Esophagus mucosa (tissue), 1 donor: ENCODE measurements at regions not wholly inside any gene's neighbourhood (a gene's known extent, or its start where the extent isn't known, plus 50 kb on each side); places are given as distances from the start of the nearest gene placed in this dataset.
"Not testable (repeated sequence)": the region's sequence is repeated elsewhere in the genome, so short reads cannot be mapped to it uniquely, and the experiment has no call there.

Experiments used
- ATAC-seq: fragments of 200-7000 bp; cut with Tn5 transposase; one replicate; pipeline ENCODE4 v1.9.1; 2020
- donor health status: DM: yes; HTN: yes; CAD: no.

DNA sequence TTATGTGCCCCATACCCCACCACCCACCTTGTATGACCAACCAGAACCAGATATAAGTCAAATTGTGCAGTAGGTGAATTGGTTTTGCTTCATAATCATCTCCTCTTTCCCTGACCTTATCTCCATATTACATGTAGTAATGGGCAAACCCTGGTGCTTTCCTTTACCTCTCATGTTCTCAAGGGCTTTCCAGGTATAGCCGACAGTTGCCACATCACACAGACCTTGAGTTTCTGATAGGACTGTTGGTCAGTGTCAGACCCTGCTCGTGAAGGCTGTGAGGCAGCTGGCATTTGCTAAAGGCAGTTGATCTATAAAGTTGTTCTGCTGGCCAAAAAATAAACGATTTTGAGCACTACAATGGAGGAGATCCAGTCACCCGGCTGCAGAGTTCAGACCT lies 145.9 kb downstream of the ALX1 start:
- ATAC-seq = no peak

DNA sequence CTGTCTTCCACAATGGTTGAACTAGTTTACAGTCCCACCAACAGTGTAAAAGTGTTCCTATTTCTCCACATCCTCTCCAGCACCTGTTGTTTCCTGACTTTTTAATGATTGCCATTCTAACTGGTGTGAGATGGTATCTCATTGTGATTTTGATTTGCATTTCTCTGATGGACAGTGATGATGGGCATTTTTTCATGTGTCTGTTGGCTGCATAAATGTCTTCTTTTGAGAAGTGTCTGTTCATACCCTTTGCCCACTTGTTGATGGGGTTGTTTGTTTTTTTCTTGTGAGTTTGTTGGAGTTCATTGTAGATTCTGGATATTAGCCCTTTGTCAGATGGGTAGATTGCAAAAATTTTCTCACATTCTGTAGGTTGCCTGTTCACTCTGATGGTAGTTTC lies 153.1 kb downstream of the ALX1 start:
- not testable (repeated sequence) for ATAC-seq

DNA sequence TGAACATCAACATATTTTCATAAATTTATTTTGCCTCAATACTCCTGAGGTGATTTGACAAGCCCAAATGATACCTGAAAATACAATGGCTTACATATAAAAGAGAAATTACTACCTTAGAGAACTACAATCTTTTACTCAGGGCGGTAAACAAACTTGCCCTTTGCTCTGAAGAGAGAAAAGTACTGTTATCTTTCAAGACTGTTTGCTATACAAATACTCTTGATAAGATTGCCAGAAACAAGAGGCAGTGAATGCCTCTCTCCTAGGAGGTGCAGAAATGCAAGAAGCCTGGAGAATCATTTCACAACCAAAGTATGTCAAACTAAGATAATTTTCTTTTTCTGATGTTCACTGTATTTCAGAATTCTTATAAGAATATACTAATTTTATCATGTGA lies 160.3 kb downstream of the ALX1 start:
- no peak for ATAC-seq

DNA sequence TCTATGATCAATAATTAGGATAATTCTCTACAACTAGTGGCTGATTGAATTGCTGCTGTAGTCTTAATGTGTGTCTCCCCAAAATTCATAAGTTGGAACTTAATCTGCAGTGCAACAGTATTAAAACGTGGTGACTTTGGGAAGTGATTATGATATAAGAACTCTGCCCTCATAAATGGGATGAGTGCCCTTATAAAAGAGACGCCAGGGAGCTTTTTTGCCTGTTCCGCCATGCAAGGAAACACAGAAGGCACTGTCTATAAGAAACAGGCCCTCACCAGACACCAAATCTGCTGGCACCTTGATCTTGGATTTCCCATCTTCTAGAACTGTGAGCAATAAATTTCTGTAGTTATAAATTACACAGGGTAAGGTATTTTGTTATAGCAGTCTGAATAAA lies 161.0 kb downstream of the ALX1 start:
- ATAC-seq = no peak

DNA sequence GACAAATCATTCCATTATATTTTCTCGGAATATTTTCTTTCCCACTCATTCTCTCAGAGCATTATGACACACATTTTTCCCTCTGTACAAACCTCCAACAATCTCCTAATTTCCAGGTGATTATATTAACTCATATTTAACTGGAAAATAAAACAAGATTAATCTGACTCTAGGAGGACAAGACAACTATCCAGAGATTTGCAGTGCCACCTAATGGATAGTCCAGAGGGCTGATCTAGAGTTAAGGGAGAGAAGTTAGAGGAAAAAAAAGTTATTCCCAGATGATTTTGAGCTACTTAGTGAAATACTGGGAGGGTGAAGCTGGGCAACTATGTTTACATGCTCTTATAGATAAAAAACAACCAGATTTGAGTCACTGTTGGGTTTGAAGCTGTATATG lies 161.7 kb downstream of the ALX1 start:
- no peak for ATAC-seq

DNA sequence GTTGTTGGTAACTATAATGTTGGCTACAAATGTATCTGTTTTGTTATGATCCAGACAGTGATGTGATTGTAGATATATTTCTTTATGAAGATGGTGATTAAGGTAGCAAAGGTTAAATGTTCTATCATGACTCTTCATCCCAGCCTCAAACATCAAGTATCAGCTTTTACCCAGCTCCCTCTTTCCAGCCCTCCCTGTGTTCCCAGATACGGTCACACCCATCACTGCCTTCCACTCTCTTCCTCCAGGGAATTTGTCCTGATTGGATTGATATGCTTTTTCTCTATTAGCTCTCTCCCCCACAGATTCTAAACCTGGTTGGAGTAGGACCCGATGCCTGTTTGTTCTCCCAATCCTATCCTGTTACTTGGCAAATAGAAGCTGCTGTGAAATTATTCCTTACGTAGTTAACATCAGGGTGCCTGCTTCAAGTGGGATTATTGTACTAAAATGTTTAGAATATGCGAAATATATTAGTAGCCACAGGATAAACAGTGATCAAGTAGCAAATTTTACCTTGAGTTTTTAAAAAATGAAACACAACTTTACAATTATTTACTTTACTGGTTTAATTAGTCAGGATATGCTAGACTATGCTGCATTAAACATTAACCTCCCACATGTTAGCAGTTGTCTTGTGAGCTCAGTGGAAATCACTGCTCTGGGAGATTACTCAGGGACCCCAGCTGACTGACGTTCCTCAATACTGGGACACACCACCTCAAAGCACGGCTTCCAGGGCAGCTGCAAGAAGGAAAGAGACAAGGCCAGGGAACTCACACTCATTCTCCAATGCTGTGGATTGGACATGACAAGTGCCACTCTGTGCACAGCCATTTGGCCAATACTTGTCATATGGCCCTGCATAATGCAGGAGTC lies 165.3 kb downstream of the ALX1 start:
- no peak for ATAC-seq

DNA sequence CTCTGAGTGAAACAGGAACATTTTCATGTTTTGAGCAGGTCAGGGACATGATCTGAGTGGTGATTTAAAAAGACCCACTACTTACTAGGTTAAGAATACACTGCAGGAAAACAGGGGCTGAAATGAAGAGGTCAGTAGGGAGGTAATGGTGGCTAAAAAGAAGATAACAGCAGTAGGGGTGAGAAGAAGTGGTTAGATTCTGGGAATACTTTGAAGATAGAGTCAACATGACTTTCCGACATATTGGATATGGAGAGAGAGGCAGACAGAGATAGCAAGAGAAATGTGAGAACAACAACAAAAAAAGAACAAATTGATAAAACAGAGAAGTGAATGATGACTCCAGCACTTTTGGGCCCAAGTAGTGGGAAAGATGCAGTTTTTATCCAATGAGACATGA lies 168.0 kb downstream of the ALX1 start:
- no peak for ATAC-seq

DNA sequence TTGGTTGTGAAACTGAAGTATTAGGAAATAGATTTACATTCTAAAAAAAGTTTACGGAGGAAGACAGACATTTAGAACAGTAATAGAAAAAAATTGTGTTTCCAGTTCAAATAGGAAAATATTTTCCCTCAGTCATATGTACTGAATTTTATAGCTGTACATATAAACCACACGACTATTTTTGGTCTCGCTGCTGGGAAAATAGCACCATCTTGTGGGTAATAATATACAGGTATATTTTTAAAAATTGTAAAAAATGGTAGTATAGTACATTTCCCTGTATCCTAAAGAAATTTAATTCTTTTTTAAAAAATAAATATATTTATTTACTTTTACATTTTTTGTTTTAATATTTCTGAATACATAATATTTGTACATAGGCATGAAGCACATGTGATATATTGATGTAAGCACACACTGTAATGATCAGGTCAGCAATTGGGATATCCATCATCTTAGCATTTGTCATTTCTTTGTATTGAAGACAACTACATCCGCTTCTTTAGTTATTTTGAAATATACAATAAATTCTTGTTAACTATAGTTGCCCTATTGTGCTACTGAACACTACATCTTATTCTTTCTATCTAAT lies 168.6 kb downstream of the ALX1 start:
- no peak for ATAC-seq

DNA sequence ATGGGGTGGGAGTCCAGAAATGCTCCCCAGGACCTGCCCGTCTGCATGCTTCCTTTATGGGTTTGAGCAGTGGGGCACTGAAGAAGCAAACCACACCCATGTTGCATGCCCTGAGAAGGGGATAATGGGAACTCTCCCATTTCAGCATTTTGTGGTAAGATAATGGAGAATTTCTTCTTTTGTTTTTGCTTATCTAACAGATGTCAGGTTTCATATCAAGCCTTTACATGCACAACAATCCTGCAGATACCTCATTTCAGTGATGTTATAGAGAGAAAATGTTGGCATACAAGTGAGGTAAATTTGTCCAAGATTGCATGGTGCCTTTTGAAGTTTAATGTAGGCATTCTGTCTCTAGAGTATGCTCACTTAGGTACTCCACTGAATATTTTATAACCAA lies 177.0 kb downstream of the ALX1 start:
- no peak for ATAC-seq

DNA sequence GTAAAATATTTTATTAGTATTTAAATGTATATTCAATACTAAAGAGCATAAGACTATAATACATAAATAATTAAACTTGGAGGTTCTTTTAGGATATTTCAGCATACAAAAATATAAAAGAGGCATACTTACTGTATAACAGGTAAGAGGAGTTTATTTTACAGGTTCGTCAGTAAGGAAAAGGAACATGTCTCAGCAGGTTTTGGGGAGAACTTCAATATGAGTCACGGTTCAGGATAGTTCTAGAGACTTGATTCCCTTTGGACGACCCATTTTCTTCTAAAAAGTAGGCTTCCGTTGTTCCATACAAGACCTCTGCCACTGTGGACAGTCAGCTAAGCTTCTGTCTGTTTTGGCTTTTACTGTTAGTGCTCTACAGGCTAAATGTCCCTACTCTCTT lies 181.1 kb downstream of the ALX1 start:
- peak; percentile 89 for ATAC-seq

DNA sequence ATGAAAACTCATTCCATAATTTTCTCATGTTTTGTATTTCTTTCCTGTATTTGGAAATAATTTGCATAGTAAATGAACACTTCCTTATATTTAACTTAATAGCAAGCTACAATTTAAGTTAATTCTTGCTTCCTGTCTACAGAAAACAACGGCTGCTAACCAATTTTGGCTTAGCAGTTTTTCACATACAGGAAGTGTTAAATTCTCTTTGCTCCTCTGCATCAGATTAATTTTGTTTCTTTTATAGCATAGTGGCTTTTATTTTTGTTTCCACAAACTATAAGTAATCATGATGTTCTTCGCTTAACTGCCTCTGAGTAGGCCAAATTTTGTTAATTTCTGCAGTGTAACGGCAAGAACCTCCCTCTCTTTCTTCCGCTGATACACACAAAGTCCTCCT lies 182.9 kb downstream of the ALX1 start:
- no peak for ATAC-seq

DNA sequence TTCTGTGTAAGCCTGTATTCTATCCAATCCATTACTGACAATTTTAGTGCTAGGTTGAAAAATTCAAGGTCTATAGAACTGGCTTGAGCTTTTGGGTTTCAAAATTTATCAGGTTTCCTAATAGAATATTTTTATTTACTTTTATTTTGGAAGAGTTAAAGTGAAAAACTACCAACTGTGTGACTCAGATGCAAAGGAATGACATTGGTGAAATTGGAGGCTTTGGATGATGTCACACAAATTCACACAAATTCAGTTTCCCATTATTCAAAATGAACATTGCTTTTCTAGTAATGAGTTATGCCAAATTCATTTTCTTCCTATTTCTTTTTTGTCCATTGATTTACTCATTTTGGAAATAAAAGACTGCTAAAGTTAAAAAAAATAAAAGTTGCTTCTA lies 186.9 kb downstream of the ALX1 start:
- no peak for ATAC-seq

DNA sequence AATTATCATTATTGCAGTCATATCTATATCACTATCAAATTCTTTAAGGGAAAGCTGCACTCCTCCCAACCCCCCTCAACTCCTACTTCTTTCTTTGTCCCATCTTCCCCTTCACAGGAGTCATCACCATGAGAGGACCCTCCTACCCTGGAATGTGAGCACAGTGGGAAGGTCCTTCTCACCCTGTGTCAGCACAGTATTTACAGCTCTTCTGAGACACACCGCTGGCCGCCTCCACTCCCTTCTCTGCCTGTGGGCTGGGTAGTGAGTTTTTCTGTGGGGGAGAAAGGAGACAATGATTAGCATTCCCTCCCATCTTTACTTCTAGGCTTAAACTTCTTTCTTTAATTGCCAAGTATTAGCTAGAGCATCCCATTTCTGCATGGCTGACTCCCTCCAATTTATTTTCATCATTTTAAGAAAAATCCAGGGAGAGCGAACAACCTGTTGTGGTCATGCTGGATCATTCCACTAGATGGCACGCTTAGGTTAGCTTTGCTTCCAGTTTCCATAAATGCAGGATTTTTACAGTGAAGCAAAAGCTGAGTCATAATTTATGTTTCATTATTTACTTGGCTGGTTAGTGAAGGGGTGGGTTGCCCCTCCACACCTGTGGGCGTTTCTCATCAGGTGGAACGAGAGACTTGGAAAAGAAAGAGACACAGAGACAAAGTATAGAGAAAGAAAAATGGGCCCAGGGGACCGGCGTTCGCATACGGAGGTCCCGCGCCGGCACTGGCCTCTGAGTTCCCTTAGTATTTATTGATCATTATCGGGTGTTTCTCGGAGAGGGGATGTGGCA lies 188.5 kb downstream of the ALX1 start:
- ATAC-seq = peak; percentile 79

DNA sequence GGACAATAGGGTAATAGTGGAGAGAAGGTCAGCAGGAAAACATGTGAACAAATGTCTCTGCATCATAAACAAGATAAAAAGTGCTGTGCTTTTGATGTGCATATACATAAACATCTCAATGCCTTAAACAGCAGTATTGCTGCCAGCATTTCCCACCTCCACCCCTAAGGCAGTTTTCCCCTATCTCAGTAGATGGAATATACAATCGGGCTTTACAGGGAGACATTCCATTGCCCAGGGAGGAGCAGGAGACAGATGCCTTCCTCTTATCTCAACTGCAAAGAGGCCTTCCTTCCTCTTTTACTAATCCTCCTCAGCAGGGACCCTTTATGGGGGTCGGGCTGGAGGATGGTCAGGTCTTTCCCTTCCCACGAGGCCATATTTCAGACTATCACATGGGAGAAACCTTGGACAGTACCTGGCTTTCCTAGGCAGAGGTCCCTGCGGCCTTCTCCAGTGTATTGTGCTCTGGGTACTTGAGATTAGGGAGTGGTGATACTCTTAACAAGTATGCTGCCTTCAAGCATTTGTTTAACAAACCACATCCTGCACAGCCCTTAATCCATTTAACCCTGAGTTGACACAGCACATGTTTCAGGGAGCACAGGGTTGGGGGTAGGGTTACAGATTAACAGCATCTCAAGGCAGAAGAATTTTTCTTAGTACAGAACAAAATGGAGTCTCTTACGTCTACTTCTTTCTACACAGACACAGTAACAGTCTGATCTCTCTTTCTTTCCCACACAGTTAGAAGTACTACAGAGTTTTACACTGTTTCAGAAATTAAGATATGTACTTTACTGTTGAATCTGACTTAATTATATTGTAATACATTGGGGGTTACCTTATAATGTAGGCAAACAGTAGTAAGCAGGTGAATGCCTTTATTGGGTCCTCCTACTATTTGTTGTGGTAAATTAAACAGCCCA lies 189.4 kb downstream of the ALX1 start:
- not testable (repeated sequence) for ATAC-seq

DNA sequence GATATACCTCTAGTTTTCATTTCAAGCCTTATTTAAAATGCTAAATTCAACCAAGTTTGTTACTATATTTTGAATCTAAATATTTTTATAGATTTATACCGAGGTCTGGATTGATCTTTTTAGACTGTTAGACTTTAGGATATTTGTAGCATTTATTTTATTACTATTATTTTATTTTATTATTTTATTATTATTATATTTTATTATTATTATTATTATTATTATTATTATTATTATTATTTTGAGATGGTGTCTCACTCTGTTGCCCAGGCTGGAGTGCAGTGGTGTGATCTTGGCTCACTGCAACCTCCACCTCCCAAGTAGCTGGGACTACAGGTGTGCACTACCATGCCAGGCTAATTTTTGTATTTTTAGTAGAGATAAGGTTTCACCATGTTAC lies 195.3 kb downstream of the ALX1 start:
- not testable (repeated sequence) for ATAC-seq

DNA sequence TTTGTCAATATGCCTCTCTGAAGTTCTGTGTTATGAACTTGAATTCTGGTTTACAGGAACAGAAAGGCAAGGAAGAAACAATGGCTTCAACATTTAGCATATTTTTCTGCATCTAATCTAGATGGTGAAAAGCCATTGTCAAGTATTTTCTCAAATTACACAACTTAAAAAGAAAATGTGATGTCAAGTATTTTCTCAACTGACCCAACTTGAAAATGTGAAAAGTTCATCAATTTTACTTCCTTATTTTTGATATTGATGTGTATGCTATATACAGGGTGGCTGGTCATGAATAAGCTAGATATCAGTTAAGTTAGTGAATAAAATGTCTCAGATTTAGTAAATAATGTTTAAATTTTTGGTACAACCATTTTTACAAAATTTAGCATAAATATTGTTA lies 196.7 kb downstream of the ALX1 start:
- no peak for ATAC-seq

DNA sequence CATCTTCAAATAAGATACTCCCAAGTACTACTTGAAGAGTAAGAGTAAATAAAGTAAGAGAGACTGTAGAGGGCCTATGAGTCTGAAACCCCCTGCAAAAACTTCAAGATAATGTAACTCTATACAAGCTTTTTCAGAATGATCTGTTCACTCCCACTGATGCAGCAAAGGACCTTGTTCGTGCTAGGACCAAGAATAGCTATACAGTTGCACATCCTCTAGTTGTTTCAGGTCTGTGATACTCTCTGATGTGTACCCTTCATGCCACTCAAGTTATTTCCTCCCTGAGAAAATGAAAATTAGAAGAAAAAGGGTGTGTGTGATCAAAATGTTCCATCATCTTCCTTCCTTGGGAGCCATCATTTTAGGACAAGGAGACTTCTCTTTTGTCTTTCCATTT lies 204.4 kb downstream of the ALX1 start:
- no peak for ATAC-seq

DNA sequence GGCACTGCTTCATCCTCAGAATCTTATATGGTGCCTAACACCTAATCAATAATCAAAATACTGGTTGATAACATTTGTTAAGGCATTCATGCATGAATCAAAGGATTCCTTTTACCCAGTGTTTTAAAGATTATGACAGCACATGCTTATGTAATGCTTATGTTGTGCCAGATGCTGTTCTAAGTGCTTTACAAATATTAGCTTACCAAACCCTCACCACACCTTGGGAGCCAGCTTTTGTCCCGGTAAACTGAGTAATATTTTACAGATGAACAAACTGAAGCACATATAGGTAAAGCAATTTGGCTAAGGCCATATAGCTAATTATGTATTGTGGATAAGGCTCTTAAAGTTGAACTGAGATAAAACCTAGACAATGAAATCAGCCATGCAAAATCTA lies 209.2 kb downstream of the ALX1 start:
- no peak for ATAC-seq

DNA sequence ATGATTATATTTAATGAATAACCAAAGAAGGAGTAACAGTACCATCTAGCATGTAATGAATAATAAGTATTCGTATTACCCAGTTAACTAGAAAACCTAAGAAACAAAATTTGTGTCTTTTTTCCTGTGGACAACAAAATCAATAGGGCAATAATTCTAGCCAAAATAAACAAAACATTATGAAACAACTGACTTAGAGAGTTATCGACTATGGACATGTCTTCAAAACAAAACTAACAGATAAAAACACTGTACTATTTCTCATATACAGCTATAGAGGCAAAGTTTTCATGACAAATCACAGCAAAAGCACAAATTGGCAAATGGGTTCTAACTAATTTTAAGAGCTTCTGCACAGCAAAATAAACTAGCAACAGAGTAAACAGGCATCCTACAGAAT lies 224.1 kb downstream of the ALX1 start:
- no peak for ATAC-seq

DNA sequence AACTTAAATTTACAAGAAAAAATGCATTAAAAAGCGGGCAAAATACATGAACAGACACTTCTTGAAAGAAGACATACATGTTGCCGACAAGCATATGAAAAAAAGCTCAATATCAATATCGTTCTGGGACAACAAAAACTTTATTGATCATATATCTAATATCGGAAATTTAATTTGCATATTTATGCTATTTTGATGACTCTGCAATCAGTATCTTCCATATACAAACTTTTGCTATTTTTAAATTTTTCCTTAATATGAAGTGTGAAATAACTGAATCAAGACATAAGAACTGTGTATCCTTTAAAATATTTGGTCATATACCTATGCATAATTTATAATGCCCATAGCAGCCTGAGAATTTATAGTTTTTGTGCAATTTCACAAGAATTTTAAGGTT lies 224.6 kb downstream of the ALX1 start:
- ATAC-seq = no peak

DNA sequence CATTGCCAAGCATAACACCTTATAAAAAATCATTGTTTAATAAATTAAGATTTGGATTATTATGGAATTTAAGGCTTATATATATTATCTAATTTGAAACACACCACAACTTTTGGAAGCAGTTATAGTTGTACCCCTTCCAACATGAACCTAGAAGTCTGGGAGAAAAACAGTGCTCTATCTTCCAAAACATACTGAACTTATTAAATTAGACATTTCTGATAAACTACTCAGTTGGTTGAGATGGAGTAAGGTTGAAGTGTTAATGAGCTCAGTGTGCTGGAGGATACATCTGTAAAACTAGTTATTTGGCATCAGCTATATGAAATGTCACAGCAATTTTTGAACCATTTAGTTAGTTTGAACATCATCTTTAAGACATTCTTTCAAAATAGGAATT lies 227.4 kb downstream of the ALX1 start:
- ATAC-seq = no peak

DNA sequence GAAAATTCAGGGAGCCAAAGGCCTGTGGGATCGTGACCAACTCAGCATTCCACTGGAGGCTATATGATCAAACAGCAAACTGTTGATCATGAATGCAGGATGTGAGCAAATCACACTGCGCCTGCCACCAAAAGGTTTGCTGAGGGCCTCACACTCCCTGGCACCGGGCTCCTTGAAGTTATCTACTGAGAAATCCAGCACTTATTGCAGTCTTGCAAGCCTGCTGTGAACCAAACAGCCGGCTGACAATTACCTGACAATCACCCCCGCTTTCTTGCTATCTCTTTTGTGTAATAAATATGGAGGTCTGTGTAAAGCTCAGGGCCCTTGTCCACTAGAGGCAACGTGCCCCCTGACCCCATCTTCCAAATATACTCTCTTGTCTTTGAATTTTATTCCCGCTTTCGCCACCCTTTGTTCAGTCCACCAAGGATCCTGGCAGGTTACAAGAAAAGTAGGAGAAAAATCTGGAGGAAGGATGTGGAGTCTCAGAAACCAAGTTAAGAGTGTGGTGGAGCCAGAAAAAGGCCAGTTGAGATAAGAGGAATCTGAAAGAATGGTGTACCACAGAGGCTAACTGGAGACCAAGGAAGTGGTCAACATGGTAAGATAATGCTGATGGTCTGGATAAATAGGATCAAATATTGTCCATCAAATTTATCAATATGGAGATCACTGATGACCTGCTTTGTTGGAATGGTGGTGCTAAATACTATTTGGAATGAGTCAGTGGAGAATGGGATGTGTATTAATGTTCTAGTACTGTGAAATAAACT lies 229.2 kb downstream of the ALX1 start:
- no peak for ATAC-seq
